ENCODE measurements at regions not wholly inside any gene's neighbourhood (a gene's known extent, or its start where the extent isn't known, plus 50 kb on each side); places are given as distances from the start of the nearest gene placed in this dataset.

DNA sequence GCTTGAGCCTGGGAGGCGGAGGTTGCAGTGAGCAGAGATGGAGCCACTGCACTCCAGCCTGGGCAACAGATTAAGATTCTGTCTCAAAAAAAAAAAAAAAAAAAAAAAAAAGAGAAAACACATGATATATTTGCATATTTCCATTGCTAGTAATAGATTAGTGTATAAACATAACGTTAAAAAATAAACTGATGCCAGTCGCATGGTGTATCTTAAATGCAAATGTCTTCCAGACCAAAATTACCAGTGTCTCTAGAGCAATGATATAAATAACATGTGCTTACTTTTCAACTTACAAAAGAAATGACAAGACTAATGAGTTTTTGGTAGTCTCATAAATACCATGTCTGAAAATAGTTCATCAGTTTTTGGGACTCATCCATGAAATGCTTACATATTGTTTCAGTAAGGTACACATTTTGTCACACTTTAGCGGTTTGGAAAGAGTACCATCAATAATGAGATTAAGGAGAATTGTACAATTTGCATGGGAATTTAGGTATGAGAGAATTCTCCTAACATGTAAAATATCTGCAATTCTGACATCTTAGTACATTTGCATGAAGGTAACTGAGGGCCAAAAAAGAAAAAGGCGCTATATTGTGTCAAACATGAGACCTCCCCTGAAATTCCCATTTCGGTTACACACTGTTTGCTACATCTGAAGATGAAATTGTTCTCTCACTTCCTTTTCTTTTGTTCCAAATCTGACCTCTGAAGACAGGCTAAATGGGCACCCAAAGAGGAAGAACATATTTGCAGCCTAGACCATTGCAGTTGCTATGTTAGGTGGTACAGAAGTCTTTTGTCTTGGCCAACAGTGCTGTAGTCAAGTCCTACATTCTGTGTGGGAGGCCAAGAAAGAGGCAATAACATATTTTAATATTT is 51.5 kb upstream of the PIP4K2A start:
- DNase-seq, result no peak

DNA sequence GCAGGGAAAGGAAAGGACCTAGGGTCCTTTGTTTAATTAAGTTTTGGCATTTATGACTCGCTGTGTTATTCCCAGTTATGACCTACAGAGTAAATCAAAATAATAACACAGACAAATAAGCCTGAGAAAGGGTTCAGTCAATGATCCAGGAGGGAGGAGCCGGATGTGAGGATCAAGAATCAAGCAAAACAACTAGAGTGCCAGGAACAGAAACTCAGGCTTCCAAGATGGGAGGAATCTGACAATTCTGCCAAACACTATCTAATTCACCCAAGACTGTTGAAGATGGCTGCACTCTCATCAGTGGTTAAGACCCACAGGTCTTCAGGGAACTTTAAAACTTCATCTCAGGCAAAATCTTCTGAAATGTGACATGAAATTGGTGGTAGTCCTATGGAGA is 50.3 kb upstream of the PIP4K2A start:
- no peak for DNase-seq

All from NCI-H146 (cell line).